GM18502 (cell line): ENCODE measurements at regions not wholly inside any gene's neighbourhood (a gene's known extent, or its start where the extent isn't known, plus 50 kb on each side); places are given as distances from the start of the nearest gene placed in this dataset.
"Not testable (repeated sequence)": the region's sequence is repeated elsewhere in the genome, so short reads cannot be mapped to it uniquely, and the experiment has no call there.

Source experiments
- ATAC-seq: cut with Tn5 transposase; IDR thresholded peaks from one replicate; pipeline ENCODE4 v1.9.1; 2021; ENCODE audit warnings: mild to moderate bottlenecking; ENCODE audit not compliant: unreplicated experiment, poor library complexity

DNA sequence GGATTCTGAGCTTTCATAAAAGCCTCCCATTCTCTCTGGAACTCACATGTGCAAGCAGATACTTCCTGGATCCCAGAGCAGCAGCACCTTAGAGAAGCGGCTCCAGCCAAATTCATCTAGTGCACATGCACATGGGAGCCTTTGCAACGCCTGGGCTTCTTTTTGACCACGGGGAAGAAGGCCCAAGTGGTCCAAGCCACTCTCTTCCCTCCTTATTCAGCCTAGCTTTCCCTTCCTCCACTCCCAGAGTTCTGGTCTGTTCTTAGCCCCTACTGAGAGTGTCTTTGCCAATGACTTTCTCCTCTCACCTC, 118.7 kb downstream of the ZNF365 start:
- no peak for ATAC-seq

GRCh38 chr10:62496925-62497324, 122.8 kb downstream of the ZNF365 start:
- ATAC-seq: no peak

DNA sequence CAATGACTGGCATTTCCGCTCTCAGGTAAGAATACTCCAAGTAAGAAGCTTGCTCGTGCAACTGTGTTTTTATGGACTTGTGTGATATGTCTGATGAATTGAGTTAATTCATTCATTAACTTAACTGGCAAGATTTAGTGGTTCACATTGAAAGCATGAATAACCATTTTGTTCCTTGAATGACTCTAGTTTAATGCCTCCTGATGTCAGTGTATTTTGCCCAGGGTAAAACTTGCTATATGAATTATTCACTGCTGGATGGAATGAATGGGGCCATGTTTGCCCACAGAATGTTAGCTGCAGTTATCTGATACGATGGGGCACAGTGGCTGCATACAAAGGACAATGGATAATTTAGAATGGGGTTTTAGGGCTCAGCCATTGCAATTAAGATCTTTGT, 124.1 kb downstream of the ZNF365 start:
- ATAC-seq: no peak

DNA sequence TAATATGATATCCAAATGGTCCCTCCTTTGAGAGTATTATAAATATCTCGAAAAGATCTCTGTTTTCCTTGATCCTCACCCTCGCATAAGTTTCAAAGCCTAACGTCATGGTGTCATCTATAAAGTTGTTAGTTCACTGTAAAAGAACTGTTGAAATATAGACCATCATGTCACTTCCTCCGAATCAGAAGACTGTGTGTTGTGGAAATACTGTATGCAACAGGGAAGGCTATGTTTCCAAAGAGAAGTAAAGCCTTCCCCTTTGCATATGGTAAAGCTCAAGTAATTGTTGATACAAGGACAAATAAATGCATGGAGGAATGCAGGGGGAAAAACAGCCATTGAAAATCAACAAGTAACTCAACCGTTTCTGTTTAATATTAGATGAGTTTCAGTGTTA, 125.9 kb downstream of the ZNF365 start:
- not testable (repeated sequence) for ATAC-seq

GRCh38 chr10:62501547-62501946, 127.4 kb downstream of the ZNF365 start:
- no peak for ATAC-seq

GRCh38 chr10:62502995-62503613, 128.9 kb downstream of the ZNF365 start:
- ATAC-seq: no peak

- no peak for ATAC-seq
Measured at GRCh38 chr10:62503872-62504271, 129.7 kb downstream of the ZNF365 start.

DNA sequence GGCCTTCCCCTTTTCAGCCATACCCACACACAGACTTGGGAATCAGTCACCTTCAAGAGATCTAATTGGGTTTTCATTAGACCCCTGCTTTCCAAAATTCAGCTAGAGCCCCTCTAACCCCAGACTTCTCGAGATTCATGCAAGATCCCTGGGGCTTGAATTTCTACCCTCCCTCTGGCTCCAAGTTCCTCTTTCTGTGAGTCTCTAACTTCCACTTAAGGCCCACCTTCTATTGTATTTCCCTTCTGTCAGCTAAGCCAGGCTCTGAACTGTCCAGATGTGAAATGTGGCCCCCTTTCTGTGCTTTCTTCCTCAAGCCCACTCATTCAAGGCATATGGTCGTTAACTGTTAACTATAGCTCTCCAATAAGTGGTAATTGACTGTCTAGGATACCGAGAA, 132.2 kb downstream of the ZNF365 start:
- no peak for ATAC-seq

DNA sequence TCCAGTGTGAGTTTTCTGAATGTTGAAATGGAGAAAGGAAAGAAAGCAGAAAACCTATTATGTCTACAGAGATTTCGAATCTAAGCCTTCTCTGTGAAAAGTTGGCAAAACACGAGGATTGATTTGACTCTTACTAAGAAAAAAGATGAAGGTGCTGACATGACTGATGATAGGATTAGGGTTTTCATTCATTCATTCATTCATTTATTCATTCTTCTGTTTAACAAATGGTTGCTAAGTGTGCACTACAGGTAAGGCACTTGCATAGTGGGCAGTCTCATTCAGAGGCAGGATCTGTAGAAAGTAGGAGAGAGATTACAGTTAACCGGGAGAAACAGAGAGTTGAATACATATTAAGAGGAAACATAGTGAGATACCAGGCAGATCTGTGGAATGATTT, 137.1 kb downstream of the ZNF365 start:
- ATAC-seq: peak; percentile 20

DNA sequence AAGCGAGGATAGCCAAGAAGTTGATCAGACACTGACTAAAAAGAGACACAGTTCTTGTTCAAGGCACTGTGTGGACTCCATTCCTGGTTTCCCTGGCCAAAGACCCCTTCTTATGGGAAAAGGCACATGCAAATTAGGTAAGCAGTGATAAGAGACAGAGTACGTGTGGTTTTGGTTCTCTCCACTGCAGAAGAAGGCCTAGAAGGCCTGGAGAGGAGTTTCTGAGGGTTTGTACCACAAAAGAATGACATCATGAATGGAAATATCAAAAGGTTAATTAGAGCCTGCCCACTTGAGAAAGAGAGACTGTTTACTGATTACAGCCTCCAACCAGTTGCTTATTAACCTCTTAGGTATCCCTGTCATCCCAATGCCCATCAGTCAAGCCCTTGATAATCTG, 137.5 kb downstream of the ZNF365 start:
- peak; percentile 93 for ATAC-seq

GRCh38 chr10:62512732-62513475, 138.7 kb downstream of the ZNF365 start:
- no peak for ATAC-seq

- ATAC-seq: no peak
Measured at GRCh38 chr10:62514079-62514693, 140.0 kb downstream of the ZNF365 start.

- no peak for ATAC-seq
Measured at GRCh38 chr10:62517252-62517651, 143.1 kb downstream of the ZNF365 start.

DNA sequence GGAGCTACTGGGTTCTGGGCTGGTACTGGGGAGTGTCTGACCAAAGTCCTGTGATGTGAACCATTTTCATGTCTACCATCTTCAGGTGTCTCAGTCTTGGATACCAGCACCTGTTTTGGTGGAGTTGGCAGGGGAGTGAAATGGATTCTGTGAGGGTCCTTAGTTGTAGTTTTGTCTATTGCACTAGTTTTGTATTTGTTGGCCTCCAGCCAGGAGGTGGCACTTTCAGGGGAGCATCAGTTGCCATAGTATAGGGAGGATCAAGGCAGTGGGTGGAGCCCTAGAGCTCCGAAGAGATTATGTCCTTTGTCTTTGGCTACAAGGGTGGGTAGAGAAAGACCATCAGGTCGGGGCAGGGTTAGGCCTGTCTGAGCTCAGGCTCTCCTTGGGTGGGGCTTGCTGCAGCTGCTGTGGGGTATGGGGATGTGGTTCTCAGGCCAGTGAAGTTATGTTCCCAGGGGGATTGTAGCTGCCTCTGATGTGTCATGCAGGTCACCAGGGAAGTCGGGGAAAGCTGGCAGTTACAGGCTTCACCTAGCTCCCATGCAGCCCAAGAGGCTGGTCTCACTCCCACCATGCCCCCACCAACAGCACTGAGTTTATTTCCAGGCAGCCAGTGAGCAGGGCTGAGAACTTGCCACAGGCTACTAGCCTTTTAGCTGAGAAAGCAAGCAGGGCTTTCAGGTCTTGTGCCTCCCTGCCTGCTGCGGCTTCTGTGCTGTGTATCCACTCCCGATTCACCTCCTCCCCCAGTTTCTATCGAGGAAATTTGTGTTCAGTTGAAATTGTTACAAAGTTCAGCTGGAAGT, 153.1 kb downstream of the ZNF365 start:
- ATAC-seq: peak; percentile 60

- ATAC-seq: peak; percentile 94
Measured at GRCh38 chr10:62528441-62528840, 154.3 kb downstream of the ZNF365 start.

- no peak for ATAC-seq
Measured at GRCh38 chr10:62529396-62529795, 155.2 kb downstream of the ZNF365 start.

- no peak for ATAC-seq
Measured at GRCh38 chr10:62534031-62534430, 159.9 kb downstream of the ZNF365 start.

DNA sequence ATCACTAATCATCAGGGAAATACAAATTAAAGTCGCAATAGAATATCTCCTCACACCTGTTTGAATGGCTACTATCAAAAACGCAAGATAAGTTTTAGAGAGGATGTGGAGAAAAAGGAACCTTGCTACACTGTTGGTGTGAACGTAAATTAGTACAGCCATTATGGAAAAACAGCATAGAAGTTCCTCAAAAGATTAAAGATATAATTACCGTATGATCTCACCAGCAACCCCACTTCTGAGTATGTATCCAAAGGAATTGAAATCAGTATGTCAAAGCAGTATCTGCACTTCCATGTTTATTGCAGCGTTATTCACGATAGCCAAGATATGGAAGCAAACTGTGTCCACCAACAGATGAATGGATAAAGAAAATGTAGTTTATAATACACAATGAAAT, 164.4 kb downstream of the ZNF365 start:
- ATAC-seq: no peak

DNA sequence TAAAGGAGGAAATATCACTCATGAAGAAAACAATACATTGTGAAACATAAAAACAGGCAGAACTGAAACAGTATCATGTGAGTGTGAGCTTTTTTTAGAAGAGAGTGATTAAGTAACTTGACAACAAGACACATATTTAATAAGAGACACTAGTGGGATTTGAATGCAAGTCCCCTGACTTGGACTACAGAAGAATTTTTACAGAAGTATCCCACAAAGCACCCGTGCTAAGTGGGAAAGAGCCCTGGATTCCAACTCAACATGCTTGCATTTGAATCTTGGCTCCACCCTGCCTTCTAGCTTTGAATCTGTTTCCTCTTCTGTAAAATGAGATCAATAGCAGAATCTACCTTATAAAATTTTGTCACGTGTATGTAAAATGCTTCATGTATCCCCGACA, 166.2 kb downstream of the ZNF365 start:
- ATAC-seq: no peak

- ATAC-seq: no peak
Measured at GRCh38 chr10:62541811-62542210, 167.6 kb downstream of the ZNF365 start.
